ENCODE measurements at regions not wholly inside any gene's neighbourhood (a gene's known extent, or its start where the extent isn't known, plus 50 kb on each side); places are given as distances from the start of the nearest gene placed in this dataset.

GRCh38 chr3:166187237-166187636 is 350.0 kb upstream of the BCHE start:
- no peak for DNase-seq

GRCh38 chr3:166186003-166186402 is 348.8 kb upstream of the BCHE start:
- DNase-seq, result no peak

- no peak for DNase-seq
Observed at GRCh38 chr3:166177130-166177529, 339.9 kb upstream of the BCHE start.

DNA sequence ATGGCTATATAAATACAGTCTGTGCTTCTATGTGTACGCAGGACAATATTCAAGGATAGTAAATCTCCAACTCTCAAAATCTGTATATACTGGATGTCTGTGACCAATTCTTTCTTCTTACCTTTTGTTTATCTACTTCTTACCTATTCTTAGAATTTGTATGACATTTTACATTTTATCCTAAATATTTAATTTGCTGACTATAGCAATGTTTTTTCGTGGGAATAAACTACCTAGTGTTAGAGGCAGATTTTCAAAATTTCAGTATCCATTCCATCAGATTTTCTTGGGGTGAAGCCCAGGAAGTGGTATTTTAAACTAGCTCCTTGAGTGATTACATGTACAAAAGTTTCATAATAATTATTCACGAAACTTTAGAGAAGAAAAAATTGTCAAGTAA is 334.5 kb upstream of the BCHE start:
- no peak for DNase-seq

DNA sequence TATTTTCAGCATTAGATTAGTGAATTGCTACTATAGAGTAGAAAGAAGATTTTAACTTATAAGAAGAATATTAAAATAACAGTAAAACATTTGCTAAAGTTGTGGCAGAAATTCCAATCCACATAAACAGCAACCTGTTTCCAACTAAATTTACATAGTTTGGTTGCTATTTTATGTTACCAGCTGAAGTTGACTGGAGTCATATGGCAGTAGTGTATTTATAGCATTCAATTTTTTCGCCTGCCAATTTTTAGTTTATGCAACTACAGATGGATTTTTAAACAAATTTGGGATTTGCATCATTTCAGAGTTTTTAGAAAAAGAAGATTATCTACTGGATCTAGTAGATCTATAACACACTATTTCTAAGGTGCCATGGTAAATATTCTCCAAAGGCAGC is 332.5 kb upstream of the BCHE start:
- DNase-seq, result no peak

DNA sequence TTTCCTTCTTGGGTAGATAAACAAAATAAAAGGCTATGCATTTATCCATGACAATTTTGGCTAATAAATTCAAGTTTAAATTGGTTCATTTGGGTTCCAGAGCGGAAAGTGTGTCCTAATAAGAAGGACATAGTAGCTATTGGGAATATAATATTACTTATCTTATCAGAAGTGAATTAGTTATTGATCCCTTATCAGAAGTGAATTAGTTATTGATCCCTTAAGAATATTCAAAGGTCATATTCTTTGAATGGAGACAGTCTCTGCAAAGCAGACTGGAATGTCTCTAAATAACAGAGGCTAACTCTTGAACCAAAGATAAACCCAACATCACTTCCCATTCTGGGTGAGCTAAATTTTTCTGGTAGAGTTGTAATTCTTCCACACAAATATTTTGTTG is 290.7 kb upstream of the BCHE start:
- no peak for DNase-seq

- no peak for DNase-seq
Observed at GRCh38 chr3:166125179-166125578, 288.0 kb upstream of the BCHE start.

- no peak for DNase-seq
Observed at GRCh38 chr3:166123576-166123975, 286.4 kb upstream of the BCHE start.

- no peak for DNase-seq
Observed at GRCh38 chr3:166123088-166123487, 285.9 kb upstream of the BCHE start.

GRCh38 chr3:166118049-166118448 is 280.8 kb upstream of the BCHE start:
- no peak for DNase-seq

- no peak for DNase-seq
Observed at GRCh38 chr3:166114448-166114847, 277.2 kb upstream of the BCHE start.

GRCh38 chr3:166111562-166111961 is 274.3 kb upstream of the BCHE start:
- no peak for DNase-seq

DNA sequence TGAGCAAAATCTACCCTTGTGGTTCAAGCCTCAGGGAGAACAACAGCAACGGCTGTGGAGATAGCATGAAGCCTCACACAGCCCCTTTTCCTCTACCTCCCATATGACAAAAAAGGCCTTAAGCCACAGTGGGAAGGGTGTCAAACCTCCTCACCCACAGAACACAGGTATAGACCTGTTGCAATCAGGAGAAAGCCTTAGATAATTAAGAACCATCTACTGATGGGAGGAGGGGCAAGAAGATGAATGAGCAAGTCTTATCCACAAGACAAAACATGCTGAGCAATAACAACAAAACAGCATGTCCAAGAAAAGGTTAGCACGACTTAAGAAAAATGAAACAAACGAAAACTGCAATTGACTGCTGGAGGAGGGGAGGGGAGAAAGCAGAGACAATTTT is 272.9 kb upstream of the BCHE start:
- no peak for DNase-seq

DNA sequence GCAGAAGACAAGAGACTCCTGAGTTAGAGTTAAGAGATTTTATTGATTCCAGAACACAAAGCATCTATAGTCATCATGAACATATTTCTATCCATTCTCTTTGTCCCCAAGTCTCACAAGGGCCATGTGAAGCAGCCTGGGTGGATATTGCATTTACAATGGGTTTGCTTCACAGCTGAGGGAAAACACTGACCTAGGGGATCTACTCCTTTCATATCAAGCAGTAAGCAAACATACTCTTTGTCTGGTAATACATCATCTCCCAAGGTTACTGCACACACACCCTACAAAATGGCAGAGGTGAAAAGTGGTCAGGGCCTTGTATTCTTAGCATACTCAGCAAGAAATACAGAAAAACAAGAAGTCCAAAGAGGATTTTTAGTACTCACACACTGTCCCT is 267.7 kb upstream of the BCHE start:
- no peak for DNase-seq

- no peak for DNase-seq
Observed at GRCh38 chr3:166100730-166101129, 263.5 kb upstream of the BCHE start.

DNA sequence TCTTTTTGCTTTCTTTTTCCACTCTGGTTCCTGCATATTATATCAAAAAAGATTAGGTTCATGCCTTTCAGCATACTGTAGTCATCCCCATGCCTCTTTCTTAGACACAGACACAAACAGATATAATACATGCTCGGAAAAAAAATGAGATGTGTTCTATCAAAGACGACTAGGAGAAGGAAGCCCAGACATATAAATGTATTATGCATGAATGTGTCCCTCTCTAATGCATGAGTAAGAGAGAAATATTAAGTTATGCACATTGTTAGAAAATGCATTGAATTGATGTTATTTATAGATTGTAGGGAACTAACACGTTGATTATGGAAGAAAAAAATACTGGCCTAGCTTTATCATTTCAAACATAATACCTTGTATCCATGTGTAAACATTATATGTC is 252.4 kb upstream of the BCHE start:
- no peak for DNase-seq

DNA sequence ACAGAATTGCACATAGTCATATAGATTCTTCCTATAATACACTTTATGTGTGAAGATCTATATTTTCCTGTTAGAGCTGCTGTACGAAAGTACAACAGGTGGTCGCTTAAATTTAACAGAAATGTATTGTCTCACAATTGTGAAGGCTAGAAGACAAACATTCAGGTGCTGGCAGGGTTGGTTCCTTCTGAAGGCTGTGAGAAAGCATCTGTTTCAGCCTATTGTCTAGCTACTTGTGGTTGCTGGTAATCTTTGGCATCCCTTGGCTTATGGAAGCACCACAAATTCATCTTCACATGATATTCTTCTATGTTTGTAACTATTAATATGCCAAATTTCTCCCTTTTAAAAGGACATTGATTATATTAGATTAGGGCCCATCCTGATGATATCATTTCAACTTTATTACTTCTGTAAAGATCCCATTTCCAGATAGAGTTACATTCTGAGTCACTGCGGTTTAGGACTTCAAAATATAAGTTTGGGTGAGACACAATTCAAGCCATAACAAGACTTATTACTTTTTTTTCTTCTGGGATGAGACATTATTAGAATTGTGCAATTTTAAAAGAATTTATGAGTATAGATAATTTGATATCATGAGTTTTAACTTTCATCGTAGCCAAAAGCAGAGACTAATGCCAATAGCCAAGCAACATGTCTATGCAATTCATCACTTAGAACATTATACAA is 248.1 kb upstream of the BCHE start:
- no peak for DNase-seq

- no peak for DNase-seq
Observed at GRCh38 chr3:166080096-166080495, 242.9 kb upstream of the BCHE start.

GRCh38 chr3:166071831-166072230 is 234.6 kb upstream of the BCHE start:
- DNase-seq, result no peak

- no peak for DNase-seq
Observed at GRCh38 chr3:166064476-166064875, 227.3 kb upstream of the BCHE start.

- no peak for DNase-seq
Observed at GRCh38 chr3:166060789-166061479, 223.7 kb upstream of the BCHE start.

DNA sequence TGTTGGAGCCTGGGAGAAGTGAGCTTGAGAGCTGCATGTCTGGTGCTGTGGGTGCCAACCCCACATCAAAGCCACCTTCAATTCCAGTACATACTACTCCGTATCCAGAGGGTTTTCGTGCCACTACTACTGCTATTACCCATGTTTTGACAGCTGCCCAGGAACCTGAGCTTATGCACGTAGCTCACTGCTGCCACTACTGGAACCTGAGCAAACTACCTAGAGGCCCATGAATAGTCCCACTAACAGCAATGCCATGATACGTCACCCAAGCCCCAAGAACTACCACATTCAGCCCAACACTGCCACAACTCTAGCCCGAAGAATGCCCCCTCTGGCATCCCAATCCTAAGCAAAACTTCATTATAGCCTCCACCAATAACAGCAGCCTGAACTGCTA is 215.2 kb upstream of the BCHE start:
- DNase-seq, result no peak

DNA sequence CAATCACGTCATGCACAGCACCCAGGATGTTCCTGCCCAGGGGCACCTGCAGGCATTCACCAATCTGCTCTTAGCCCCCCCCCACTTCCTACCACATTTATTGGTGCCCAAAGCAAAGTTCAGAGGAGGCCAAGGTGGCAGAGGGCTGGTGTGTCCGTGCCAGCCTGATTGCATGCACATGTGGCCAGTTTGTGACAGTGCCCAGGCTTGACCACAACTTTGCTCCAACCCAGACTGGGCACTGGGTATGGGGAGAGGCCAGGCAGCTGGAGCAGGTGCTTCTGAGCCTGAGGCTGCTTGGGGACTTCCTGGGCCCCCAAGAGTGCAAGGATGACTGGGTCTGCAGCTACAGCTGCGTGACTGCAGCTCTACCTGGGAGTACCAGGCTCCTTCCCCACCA is 192.3 kb upstream of the BCHE start:
- DNase-seq, result no peak

GRCh38 chr3:166013073-166013679 is 176.0 kb upstream of the BCHE start:
- DNase-seq, result no peak

DNA sequence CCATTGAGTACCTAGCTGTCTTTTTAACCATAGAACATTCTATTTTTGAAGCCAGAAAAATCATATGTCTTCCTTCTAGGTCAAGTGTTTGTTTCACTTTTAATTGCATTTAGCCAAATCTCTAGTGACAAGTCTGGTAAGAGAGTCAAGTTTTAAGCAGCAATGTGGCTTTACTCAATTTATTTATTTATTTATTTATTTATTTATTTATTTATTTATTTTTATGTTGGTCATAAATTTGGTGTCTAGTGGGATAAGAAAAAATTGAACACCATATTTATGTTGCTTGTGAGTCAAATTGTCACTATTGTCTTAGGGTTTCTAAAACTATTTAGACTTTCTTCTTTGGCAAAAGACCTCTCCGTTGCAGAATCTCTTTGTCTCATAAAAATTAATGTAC is 174.5 kb upstream of the BCHE start:
- no peak for DNase-seq
